Fibroblast of lung (primary cell): ENCODE measurements at regions not wholly inside any gene's neighbourhood (a gene's known extent, or its start where the extent isn't known, plus 50 kb on each side); places are given as distances from the start of the nearest gene placed in this dataset.

Experiments
- EZH2 ChIP-seq: IDR thresholded peaks from 2 replicates; pipeline ENCODE4 v1.5.1; 2012; ENCODE audit warnings: low read length, control low read depth, mild to moderate bottlenecking; ENCODE audit errors: missing control alignments
- TF ChIP-seq, protein P1 (sequence below), 2 donors: IDR thresholded peaks in 1 of 2; conservative IDR thresholded peaks in 1 of 2; 1 replicate in 1 of 2; 2 replicates in 1 of 2; pipeline ENCODE4 v1.5.1; 2011 to 2012; ENCODE audit warnings: low read length in 2 of 2, control low read depth in 1 of 2, inconsistent platforms in 1 of 2, low read depth in 1 of 2, mild to moderate bottlenecking in 1 of 2

DNA sequence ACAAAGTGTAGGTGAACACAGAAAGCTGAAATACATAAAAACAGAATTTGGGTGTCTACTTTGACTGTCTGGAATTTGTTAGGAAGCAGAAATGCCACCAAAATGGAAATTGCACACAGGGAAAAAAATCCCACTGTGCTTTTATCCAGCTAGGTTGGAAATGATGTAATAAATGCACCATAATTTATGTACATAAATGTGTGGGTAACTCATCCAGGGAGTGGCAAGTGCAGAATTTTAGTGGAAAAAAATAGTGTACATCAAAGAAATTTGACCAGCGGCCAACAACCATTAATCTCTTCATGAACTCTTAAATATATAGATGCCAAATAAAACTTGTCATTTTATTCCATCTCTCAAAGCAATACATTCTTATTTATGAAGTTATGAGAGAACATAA, 105.6 kb downstream of the LLPH start:
- TF ChIP-seq EZH2 = no peak
- TF ChIP-seq, protein P1, sequence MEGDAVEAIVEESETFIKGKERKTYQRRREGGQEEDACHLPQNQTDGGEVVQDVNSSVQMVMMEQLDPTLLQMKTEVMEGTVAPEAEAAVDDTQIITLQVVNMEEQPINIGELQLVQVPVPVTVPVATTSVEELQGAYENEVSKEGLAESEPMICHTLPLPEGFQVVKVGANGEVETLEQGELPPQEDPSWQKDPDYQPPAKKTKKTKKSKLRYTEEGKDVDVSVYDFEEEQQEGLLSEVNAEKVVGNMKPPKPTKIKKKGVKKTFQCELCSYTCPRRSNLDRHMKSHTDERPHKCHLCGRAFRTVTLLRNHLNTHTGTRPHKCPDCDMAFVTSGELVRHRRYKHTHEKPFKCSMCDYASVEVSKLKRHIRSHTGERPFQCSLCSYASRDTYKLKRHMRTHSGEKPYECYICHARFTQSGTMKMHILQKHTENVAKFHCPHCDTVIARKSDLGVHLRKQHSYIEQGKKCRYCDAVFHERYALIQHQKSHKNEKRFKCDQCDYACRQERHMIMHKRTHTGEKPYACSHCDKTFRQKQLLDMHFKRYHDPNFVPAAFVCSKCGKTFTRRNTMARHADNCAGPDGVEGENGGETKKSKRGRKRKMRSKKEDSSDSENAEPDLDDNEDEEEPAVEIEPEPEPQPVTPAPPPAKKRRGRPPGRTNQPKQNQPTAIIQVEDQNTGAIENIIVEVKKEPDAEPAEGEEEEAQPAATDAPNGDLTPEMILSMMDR (conservative IDR thresholded peaks at IDR 0.05 in 1 of 2, IDR thresholded peaks at IDR 0.05 in 1 of 2; ENCODE audit: low read depth in 1 of 2, low read length in 2 of 2) = no peak
